ENCODE measurements at regions not wholly inside any gene's neighbourhood (a gene's known extent, or its start where the extent isn't known, plus 50 kb on each side); places are given as distances from the start of the nearest gene placed in this dataset.
A peak's percentile ranks its signal among the peaks of the same experiment; 100 is the strongest.

- H3K4me1 Mint-ChIP-seq, result peaks cover 43 to 72% (median 66%) of the 10 kb centered on the region in 3 donors
- H3K4me3 Mint-ChIP-seq, result peak overlapping the region; percentile 51 to 88 (median 78)
- H3K27ac Mint-ChIP-seq, result peak overlapping the region; percentile 70 to 97 (median 88)
- peak; percentile 96 to 97 for ATAC-seq (ENCODE audit: low read depth in 2 of 2)
- H3K9me3 Mint-ChIP-seq, result no peaks in the 10 kb centered on the region
- H3K27me3 Mint-ChIP-seq, result no peaks in the 10 kb centered on the region
- H3K36me3 Mint-ChIP-seq, result no peaks in the 10 kb centered on the region
- peak; percentile 84 for DNase-seq
These were observed 51.4 kb upstream of the SPAG16 start for GRCh38 chr2:213232649-213233437.

GRCh38 chr2:213233438-213234330, 50.6 kb upstream of the SPAG16 start:
- H3K27ac Mint-ChIP-seq, result peak overlapping the region; percentile 70 to 97 (median 88)
- peak overlapping the region; percentile 51 to 88 (median 78) for H3K4me3 Mint-ChIP-seq
- H3K9me3 Mint-ChIP-seq, result no peaks in the 10 kb centered on the region
- no peak for ATAC-seq (ENCODE audit: low read depth in 2 of 2)
- no peak for DNase-seq
- no peaks in the 10 kb centered on the region for H3K36me3 Mint-ChIP-seq
- peaks cover 45 to 69% (median 68%) of the 10 kb centered on the region in 3 donors for H3K4me1 Mint-ChIP-seq
- H3K27me3 Mint-ChIP-seq, result no peaks in the 10 kb centered on the region

Data from naive B cell (primary cell).